GM23338 (cell line): ENCODE measurements at regions not wholly inside any gene's neighbourhood (a gene's known extent, or its start where the extent isn't known, plus 50 kb on each side); places are given as distances from the start of the nearest gene placed in this dataset.

Experiments used
- ATAC-seq: fragments of 200-7000 bp; cut with Tn5 transposase; 3 replicates; pipeline ENCODE4 v1.9.1; 2020
- DNase-seq: peaks from one replicate; pipeline ENCODE4 v3.0.0-alpha.2; 2015; ENCODE audit warnings: low spot score
- H2AFZ ChIP-seq: fragments of 200-600 bp; sonication (generic); 2 replicates; pipeline ENCODE4 v1.8.0; 2016; ENCODE audit warnings: antibody characterized with exemption, mild to moderate bottlenecking, moderate library complexity
- H3F3A ChIP-seq: fragments of 200-600 bp; sonication (generic); replicated peaks from 2 replicates; pipeline ENCODE4 v1.8.0; 2017; ENCODE audit warnings: antibody characterized with exemption, mixed run types, low read depth
- H3K27ac ChIP-seq: fragments of 200-600 bp; sonication (generic); 2 replicates; pipeline ENCODE4 v1.6.1; 2016; ENCODE audit warnings: low read depth
- H3K27me3 ChIP-seq: fragments of 200-600 bp; sonication (generic); 2 replicates; pipeline ENCODE4 v1.8.0; 2016; ENCODE audit warnings: mild to moderate bottlenecking, mixed run types, moderate library complexity; ENCODE audit not compliant: insufficient read depth
- H3K36me3 ChIP-seq: fragments of 200-600 bp; sonication (generic); 2 replicates; pipeline ENCODE4 v1.8.0; 2016; ENCODE audit warnings: mild to moderate bottlenecking; ENCODE audit not compliant: insufficient read depth
- H3K4me1 ChIP-seq: fragments of 200-600 bp; sonication (generic); 2 replicates; pipeline ENCODE4 v1.8.0; 2016; ENCODE audit warnings: mild to moderate bottlenecking, moderate library complexity; ENCODE audit not compliant: insufficient read depth
- H3K4me2 ChIP-seq: fragments of 200-600 bp; sonication (generic); 2 replicates; pipeline ENCODE4 v1.7.1; 2017; ENCODE audit warnings: mixed run types
- H3K4me3 ChIP-seq: fragments of 200-600 bp; sonication (generic); 2 replicates; pipeline ENCODE4 v1.6.1; 2016; ENCODE audit warnings: mixed run types
- H3K79me2 ChIP-seq: fragments of 200-600 bp; sonication (generic); replicated peaks from 2 replicates; pipeline ENCODE4 v1.8.0; 2017; ENCODE audit warnings: mild to moderate bottlenecking; ENCODE audit not compliant: insufficient read depth
- H3K9me2 ChIP-seq: fragments of 200-600 bp; sonication (generic); 2 replicates; pipeline ENCODE4 v1.8.0; 2017; ENCODE audit not compliant: insufficient read depth
- H4K20me1 ChIP-seq: fragments of 200-600 bp; sonication (generic); replicated peaks from 2 replicates; pipeline ENCODE4 v1.8.0; 2017; ENCODE audit warnings: mild to moderate bottlenecking; ENCODE audit not compliant: insufficient read depth
- H3K27ac Mint-ChIP-seq: 2 replicates; pipeline ENCODE4 v1.8.0; 2020; ENCODE audit warnings: inconsistent platforms, mild to moderate bottlenecking, moderate library complexity, mixed read lengths
- H3K27me3 Mint-ChIP-seq: 3 replicates; pipeline ENCODE4 v1.8.0; 2022; ENCODE audit warnings: low read depth, mild to moderate bottlenecking, moderate library complexity, mixed read lengths, inconsistent platforms; ENCODE audit not compliant: insufficient read depth, poor library complexity
- H3K36me3 Mint-ChIP-seq: 3 replicates; pipeline ENCODE4 v1.8.0; 2021; ENCODE audit warnings: low read depth, mild to moderate bottlenecking, inconsistent platforms, moderate library complexity, mixed read lengths
- H3K4me1 Mint-ChIP-seq: 3 replicates; pipeline ENCODE4 v1.8.0; 2020; ENCODE audit warnings: mild to moderate bottlenecking, inconsistent platforms, mixed read lengths
- H3K4me3 Mint-ChIP-seq: 3 replicates; pipeline ENCODE4 v1.8.0; 2021; ENCODE audit warnings: moderate library complexity, mild to moderate bottlenecking, inconsistent platforms, mixed read lengths
- H3K9me3 Mint-ChIP-seq: 3 replicates; pipeline ENCODE4 v1.8.0; 2020; ENCODE audit warnings: moderate library complexity, mild to moderate bottlenecking, inconsistent platforms, mixed read lengths
- CREB1 ChIP-seq: fragments of 250-450 bp; sonication (Bioruptor Pico); IDR thresholded peaks from 2 replicates; pipeline ENCODE4 v1.5.0; 2020; ENCODE audit warnings: low read depth, mild to moderate bottlenecking, moderate library complexity
- CTCF ChIP-seq, 2 experiments: fragments of 200-600 bp in 1 of 2; sonication (generic) in 1 of 2; conservative IDR thresholded peaks; 2 replicates each; pipeline versions ENCODE4 v1.5.1 to v1.6.1; 2016 to 2017; ENCODE audit warnings: antibody characterized with exemption in 2 of 2, low read depth in 2 of 2, mild to moderate bottlenecking in 2 of 2, moderate library complexity in 1 of 2
- ETS1 ChIP-seq: IDR thresholded peaks from 2 replicates; pipeline ENCODE4 v1.6.1; 2016; ENCODE audit warnings: antibody characterized with exemption
- EZH2 ChIP-seq: fragments of 200-600 bp; sonication (generic); IDR thresholded peaks from one replicate; pipeline ENCODE4 v1.8.0; 2017; ENCODE audit warnings: antibody characterized with exemption, mild to moderate bottlenecking, low read depth; ENCODE audit not compliant: unreplicated experiment
- EZH2phosphoT487 ChIP-seq: fragments of 200-600 bp; sonication (generic); IDR thresholded peaks from one replicate; pipeline ENCODE4 v1.8.1; 2018; ENCODE audit warnings: antibody characterized with exemption; ENCODE audit not compliant: unreplicated experiment
- JUNB ChIP-seq: IDR thresholded peaks from one replicate; pipeline ENCODE4 v1.6.1; 2016; ENCODE audit warnings: antibody characterized with exemption; ENCODE audit not compliant: unreplicated experiment
- NANOG ChIP-seq: IDR thresholded peaks from 2 replicates; pipeline ENCODE4 v1.6.1; 2016; ENCODE audit warnings: antibody characterized with exemption, borderline replicate concordance
- POLR2AphosphoS5 ChIP-seq: IDR thresholded peaks from 2 replicates; pipeline ENCODE4 v1.6.1; 2016; ENCODE audit warnings: antibody characterized with exemption, low read depth
- REST ChIP-seq: IDR thresholded peaks from one replicate; pipeline ENCODE4 v1.6.1; 2018; ENCODE audit warnings: antibody characterized with exemption; ENCODE audit not compliant: unreplicated experiment
- STAT1 ChIP-seq: IDR thresholded peaks from one replicate; pipeline ENCODE4 v1.6.1; 2016; ENCODE audit warnings: antibody characterized with exemption; ENCODE audit not compliant: unreplicated experiment
- ZNF114 ChIP-seq: fragments of 250-450 bp; sonication (Bioruptor Pico); IDR thresholded peaks from 2 replicates; pipeline ENCODE4 v1.5.0; 2020; ENCODE audit warnings: mild to moderate bottlenecking, moderate library complexity
- ZNF331 ChIP-seq: fragments of 250-450 bp; sonication (Bioruptor Pico); IDR thresholded peaks from 2 replicates; pipeline ENCODE4 v1.5.0; 2020; ENCODE audit warnings: low read depth, mild to moderate bottlenecking, moderate library complexity
- ZNF462 ChIP-seq: fragments of 250-450 bp; sonication (Bioruptor Pico); IDR thresholded peaks from 2 replicates; pipeline ENCODE4 v1.5.0; 2020; ENCODE audit warnings: mild to moderate bottlenecking, moderate library complexity

GRCh38 chr5:68010740-68011139 is 204.8 kb upstream of the PIK3R1 start:
- H3K9me3 Mint-ChIP-seq: no peaks in the 10 kb centered on the region; the same call in 1 of the 3 replicates
- Histone ChIP-seq H2AFZ (no peak overlapping the region), H3K36me3 (no peaks in the 10 kb centered on the region), H3K4me1 (no peaks in the 10 kb centered on the region), H3K4me2 (no peak overlapping the region), H3K27me3 (no peaks in the 10 kb centered on the region), H3K9me2 (0 out of 2 replicates have a peak, but pooled peaks cover 9% of the 10 kb centered on the region), H3K27ac (no peak overlapping the region), H3F3A (no peaks in the 10 kb centered on the region), H4K20me1 (no peaks in the 10 kb centered on the region), H3K4me3 (no peak overlapping the region), H3K79me2 (no peaks in the 10 kb centered on the region)
- DNase-seq (no peak), ATAC-seq (no peak)
- H3K27me3 Mint-ChIP-seq: peaks cover 3% of the 10 kb centered on the region
- H3K4me3 Mint-ChIP-seq: no peak overlapping the region
- TF ChIP-seq POLR2AphosphoS5 (no peak), REST (no peak), NANOG (no peak), ZNF462 (CRISPR knock-in tag) (no peak), JUNB (no peak), ZNF114 (CRISPR knock-in tag) (no peak), EZH2 (no peak), EZH2phosphoT487 (no peak), CREB1 (CRISPR knock-in tag) (no peak), ETS1 (no peak), STAT1 (no peak), CTCF (conservative IDR thresholded peaks at IDR 0.05; ENCODE audit: low read depth in 2 of 2) (no peak), ZNF331 (CRISPR knock-in tag) (no peak)
- peaks cover 4% of the 10 kb centered on the region; the same call in 2 of the 3 replicates for H3K36me3 Mint-ChIP-seq
- no peak overlapping the region for H3K27ac Mint-ChIP-seq
- no peaks in the 10 kb centered on the region for H3K4me1 Mint-ChIP-seq
